ENCODE measurements at regions not wholly inside any gene's neighbourhood (a gene's known extent, or its start where the extent isn't known, plus 50 kb on each side); places are given as distances from the start of the nearest gene placed in this dataset.
"Not testable (repeated sequence)": the region's sequence is repeated elsewhere in the genome, so short reads cannot be mapped to it uniquely, and the experiment has no call there.

- no peak for DNase-seq
Observed at GRCh38 chrX:65971151-65971550, 68.7 kb downstream of the VSIG4 start.

- not testable (repeated sequence) for DNase-seq
Observed at GRCh38 chrX:65967159-65967558, 72.7 kb downstream of the VSIG4 start.

- DNase-seq = no peak
Observed at GRCh38 chrX:65961714-65962113, 78.2 kb downstream of the VSIG4 start.

DNA sequence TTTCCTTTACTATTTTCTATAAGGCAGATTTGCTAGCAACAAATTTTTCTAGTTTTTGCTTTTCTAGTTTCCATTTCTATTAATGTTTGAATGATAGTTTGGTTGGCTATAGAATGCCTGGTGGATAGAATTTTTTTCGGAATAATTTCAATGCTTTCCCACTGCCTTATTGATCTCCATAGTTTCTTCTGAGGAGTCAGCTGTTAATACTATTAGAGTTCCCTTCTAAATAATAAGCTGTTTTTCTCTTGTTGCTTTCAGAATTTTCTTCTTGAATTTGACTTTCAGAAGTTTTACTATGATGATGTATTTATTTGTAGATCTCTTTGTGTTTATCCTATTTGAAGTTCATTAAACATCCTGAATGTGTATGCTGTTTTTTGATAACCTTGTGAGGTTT is 91.8 kb downstream of the VSIG4 start:
- DNase-seq = no peak

DNA sequence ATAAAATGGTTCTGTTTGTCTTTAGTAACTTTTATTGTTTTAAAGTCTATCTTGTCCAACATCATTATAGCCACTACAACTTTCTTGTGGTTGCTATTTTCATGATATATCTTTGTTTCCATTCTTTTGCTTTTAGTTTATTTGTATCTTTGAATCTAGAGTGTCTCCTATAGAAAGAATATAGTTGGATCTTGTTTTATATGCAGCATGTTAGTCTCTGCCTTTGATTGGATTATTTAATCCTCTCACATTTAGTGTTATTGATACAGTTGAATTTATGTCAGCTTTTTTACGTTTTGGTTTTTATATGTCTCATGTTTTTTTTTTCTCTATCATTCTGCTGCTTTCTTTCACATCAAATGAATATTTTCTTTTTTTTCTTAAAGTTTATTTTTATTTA is 98.1 kb downstream of the VSIG4 start:
- DNase-seq = no peak

DNA sequence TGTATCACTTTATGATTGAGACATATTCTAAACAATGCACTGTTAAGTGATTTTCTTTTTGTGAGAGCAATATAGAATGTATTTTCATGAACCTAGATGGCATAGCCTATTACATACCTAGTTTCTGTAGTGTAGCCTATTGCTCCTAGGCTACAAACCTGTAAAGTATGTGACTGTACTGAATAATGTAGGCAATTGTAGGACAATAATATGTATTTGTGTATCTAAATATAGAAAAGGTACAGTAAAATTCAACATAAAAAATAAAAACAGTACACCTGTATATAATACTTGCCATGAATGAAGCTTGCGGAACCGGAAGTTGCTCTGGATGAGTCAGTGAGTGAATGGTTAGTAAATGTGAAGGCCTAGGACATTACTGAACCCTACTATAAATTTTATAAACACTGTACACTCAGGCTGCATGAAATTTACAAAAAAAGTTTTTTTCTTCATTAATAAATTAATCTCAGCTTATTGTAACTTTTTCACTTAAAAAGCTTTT is 106.7 kb downstream of the VSIG4 start:
- no peak for DNase-seq

- DNase-seq = peak; percentile 79
Observed at GRCh38 chrX:65932173-65933084, 107.5 kb downstream of the VSIG4 start.

- DNase-seq = no peak
Observed at GRCh38 chrX:65928522-65928921, 111.4 kb downstream of the VSIG4 start.

- DNase-seq = peak; percentile 33
Observed at GRCh38 chrX:65927386-65927785, 112.5 kb downstream of the VSIG4 start.

- peak; percentile 62 for DNase-seq
Observed at GRCh38 chrX:65926095-65927019, 113.5 kb downstream of the VSIG4 start.

- DNase-seq = no peak
Observed at GRCh38 chrX:65925592-65925991, 114.3 kb downstream of the VSIG4 start.

GRCh38 chrX:65925005-65925404 is 114.9 kb downstream of the VSIG4 start:
- no peak for DNase-seq

DNA sequence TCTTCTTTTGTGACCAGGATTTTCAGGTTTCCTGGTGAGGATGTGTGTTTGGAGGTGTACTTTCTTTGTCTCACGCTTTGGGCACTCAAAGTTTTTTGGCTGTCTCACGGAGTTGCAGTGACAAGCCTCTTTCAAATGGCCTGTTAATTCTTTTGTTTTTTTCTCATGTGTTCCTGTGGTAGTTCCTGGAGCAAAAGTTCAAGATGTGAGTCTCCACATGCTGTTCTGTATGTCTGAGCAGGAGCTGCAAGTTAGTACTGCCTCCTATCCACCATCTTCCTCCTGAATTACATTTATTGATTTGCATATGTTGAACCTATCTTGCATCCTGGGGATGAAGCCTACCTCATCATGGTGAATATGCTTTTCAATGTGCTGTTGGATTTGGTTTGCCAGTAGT is 118.5 kb downstream of the VSIG4 start:
- DNase-seq = no peak

GRCh38 chrX:65920620-65921019 is 119.3 kb downstream of the VSIG4 start:
- no peak for DNase-seq

DNA sequence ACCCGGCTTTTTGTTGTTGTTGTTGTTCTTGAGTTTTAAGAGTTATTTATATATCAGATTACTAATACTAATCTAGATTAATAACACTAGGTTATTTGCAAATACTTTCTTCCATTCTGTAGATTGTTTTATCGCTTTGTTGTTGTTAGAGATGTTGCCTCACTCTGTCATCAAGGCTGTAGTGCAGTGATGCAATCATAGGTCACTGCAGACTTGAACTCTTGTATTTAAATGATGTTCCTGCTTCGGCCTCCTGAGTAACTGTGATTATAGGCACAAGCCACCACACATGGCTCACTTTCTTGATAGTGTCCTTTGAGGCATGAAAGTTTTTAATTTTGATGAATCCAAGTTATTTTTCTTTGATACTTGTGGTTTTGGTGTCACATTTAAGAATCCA is 129.0 kb downstream of the VSIG4 start:
- DNase-seq = no peak

DNA sequence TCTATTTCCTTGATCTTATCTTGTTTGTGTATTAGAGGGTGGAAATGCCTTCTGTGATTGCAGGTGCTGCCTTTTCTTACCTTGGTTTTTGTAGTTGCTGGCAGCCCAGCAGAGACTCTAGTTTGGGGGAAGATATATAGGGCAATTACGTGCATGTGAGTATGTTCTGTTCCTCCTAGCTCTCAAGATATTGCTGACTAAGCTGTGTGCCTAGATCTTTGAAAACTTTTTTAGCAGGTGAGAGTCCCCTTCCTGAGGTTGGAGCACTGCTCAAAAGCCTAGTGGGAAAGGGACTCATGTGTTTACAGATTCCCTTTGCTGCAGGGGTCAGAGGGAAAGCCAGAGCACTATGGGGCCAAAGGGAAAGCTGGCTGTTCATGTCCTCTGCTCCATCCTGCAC is 136.1 kb downstream of the VSIG4 start:
- DNase-seq = no peak

DNA sequence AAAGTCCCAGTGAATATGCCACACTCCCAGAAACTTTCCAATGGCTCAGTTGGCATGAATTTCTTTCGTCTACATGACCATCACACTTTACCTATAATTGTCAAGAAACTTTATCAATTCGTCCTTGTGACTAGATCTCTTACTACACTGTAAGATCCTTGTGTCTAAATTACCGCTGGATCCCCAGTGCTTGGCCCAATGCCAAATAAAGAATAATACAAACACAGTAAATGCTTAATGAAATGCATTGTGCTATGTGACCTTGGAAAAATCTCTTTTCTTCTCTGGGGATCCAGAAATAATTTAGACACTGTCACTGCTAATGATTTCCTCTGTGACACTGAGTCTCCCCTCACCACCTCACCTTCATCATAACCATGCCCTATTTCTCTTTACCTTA is 137.9 kb downstream of the VSIG4 start:
- no peak for DNase-seq

- peak; percentile 17 for DNase-seq
Observed at GRCh38 chrX:65900850-65901844, 138.7 kb downstream of the VSIG4 start.

- DNase-seq = no peak
Observed at GRCh38 chrX:65894133-65894532, 145.7 kb downstream of the VSIG4 start.

DNA sequence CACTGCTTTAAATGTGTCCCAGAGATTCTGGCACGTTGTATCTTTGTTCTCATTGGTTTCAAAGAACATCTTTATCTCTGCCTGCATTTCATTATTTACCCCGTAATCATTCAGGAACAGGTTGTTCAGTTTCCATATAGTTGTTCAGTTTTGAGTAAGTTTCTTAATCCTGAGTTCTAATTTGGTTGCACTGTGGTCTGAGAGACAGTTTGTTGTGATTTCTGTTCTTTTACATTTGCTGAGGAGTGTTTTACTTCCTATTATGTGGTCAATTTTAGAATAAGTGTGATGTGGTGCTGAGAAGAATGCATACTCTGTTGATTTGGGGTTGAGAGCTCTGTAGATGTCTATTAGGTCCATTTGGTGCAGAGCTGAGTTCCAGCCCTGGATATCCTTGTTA is 148.1 kb downstream of the VSIG4 start:
- DNase-seq = peak; percentile 20

DNA sequence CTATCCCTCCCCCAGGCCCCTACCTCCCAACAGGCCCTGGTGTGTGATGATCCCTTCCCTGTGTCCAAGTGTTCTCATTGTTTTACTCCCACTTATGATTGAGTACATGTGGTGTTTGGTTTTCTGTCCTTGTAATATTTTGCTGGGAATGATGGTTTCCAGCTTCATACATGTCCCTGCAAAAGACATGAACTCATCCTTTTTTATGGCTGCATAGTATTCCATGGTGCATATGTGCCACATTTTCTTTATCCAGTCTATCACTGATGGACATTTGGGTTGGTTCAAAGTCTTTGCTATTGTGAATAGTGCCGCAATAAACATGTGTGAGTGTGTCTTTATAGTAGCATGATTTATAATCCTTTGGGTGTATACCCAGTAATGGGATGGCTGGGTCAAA is 151.7 kb downstream of the VSIG4 start:
- not testable (repeated sequence) for DNase-seq

DNA sequence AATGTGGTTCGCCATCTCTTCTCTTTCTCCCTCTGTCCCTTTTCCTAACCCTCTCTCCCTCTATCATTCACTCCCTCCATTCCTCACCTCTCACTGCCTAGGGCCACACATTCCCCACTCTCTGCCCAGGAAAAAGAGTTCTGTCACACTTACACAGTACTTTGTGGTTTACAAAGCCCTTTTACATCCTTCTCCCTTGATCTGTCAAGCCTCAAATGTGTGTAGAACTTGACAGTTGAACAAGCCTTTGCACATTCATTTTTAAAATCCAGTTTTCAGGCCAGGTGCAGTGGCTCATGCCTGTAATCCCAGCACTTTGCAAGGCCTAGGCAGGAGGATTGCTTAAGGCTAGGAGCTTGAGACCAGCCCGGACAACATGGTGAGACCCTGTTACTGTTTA is 156.3 kb downstream of the VSIG4 start:
- DNase-seq = no peak

Data from activated CD4-positive, alpha-beta T cell treated with anti-CD3 and anti-CD28 coated beads, Interleukin-2, amount 50 U/mL, for 16 hours (primary cell).